ENCODE measurements at regions not wholly inside any gene's neighbourhood (a gene's known extent, or its start where the extent isn't known, plus 50 kb on each side); places are given as distances from the start of the nearest gene placed in this dataset.

GRCh38 chr12:17361224-17361623 is 728.8 kb downstream of the RERGL start:
- Mint-ChIP-seq H3K36me3 (ENCODE audit: unreplicated experiment) (no peaks in the 10 kb centered on the region), H3K27me3 (ENCODE audit: unreplicated experiment) (no peaks in the 10 kb centered on the region), H3K27ac (ENCODE audit: unreplicated experiment) (no peak overlapping the region), H3K4me1 (ENCODE audit: low read depth, unreplicated experiment) (no peaks in the 10 kb centered on the region), H3K9me3 (ENCODE audit: unreplicated experiment) (no peaks in the 10 kb centered on the region), H3K4me3 (ENCODE audit: unreplicated experiment) (no peak overlapping the region)
- no peak for TF ChIP-seq CTCF (IDR thresholded peaks at IDR 0.05; ENCODE audit: partially characterized antibody, unreplicated experiment)
- DNase-seq = no peak

GRCh38 chr12:17358835-17359234 is 731.2 kb downstream of the RERGL start:
- Mint-ChIP-seq H3K27ac (ENCODE audit: unreplicated experiment) (no peak overlapping the region), H3K9me3 (ENCODE audit: unreplicated experiment) (no peaks in the 10 kb centered on the region), H3K4me3 (ENCODE audit: unreplicated experiment) (no peak overlapping the region), H3K27me3 (ENCODE audit: unreplicated experiment) (peaks cover 2% of the 10 kb centered on the region), H3K4me1 (ENCODE audit: low read depth, unreplicated experiment) (no peaks in the 10 kb centered on the region), H3K36me3 (ENCODE audit: unreplicated experiment) (no peaks in the 10 kb centered on the region)
- DNase-seq = no peak
- TF ChIP-seq CTCF (IDR thresholded peaks at IDR 0.05; ENCODE audit: partially characterized antibody, unreplicated experiment) = no peak

- Mint-ChIP-seq H3K36me3 (ENCODE audit: unreplicated experiment) (no peaks in the 10 kb centered on the region), H3K27me3 (ENCODE audit: unreplicated experiment) (peaks cover 2% of the 10 kb centered on the region), H3K4me3 (ENCODE audit: unreplicated experiment) (no peak overlapping the region), H3K4me1 (ENCODE audit: low read depth, unreplicated experiment) (no peaks in the 10 kb centered on the region), H3K27ac (ENCODE audit: unreplicated experiment) (no peak overlapping the region), H3K9me3 (ENCODE audit: unreplicated experiment) (no peaks in the 10 kb centered on the region)
- DNase-seq = no peak
- no peak for TF ChIP-seq CTCF (IDR thresholded peaks at IDR 0.05; ENCODE audit: partially characterized antibody, unreplicated experiment)
These were observed 732.6 kb downstream of the RERGL start for GRCh38 chr12:17357396-17357795.

- H3K27ac Mint-ChIP-seq (ENCODE audit: unreplicated experiment) = no peak overlapping the region
- H3K36me3 Mint-ChIP-seq (ENCODE audit: unreplicated experiment) = no peaks in the 10 kb centered on the region
- H3K4me1 Mint-ChIP-seq (ENCODE audit: low read depth, unreplicated experiment) = no peaks in the 10 kb centered on the region
- H3K9me3 Mint-ChIP-seq (ENCODE audit: unreplicated experiment) = no peaks in the 10 kb centered on the region
- peaks cover 2% of the 10 kb centered on the region for H3K27me3 Mint-ChIP-seq (ENCODE audit: unreplicated experiment)
- peak; percentile 57 for TF ChIP-seq CTCF (IDR thresholded peaks at IDR 0.05; ENCODE audit: partially characterized antibody, unreplicated experiment)
- DNase-seq = no peak
- H3K4me3 Mint-ChIP-seq (ENCODE audit: unreplicated experiment) = no peak overlapping the region
These were observed 737.8 kb downstream of the RERGL start for GRCh38 chr12:17352164-17352563.

- Mint-ChIP-seq H3K9me3 (ENCODE audit: unreplicated experiment) (no peaks in the 10 kb centered on the region), H3K27me3 (ENCODE audit: unreplicated experiment) (no peaks in the 10 kb centered on the region), H3K4me3 (ENCODE audit: unreplicated experiment) (no peak overlapping the region), H3K27ac (ENCODE audit: unreplicated experiment) (no peak overlapping the region), H3K4me1 (ENCODE audit: low read depth, unreplicated experiment) (no peaks in the 10 kb centered on the region), H3K36me3 (ENCODE audit: unreplicated experiment) (no peaks in the 10 kb centered on the region)
- no peak for DNase-seq
- no peak for TF ChIP-seq CTCF (IDR thresholded peaks at IDR 0.05; ENCODE audit: partially characterized antibody, unreplicated experiment)
These were observed 741.7 kb downstream of the RERGL start for GRCh38 chr12:17348311-17348710.
